AG04449 (cell line): ENCODE measurements at regions not wholly inside any gene's neighbourhood (a gene's known extent, or its start where the extent isn't known, plus 50 kb on each side); places are given as distances from the start of the nearest gene placed in this dataset.

ENCODE experiments used
- CTCF ChIA-PET: fragments of 350-600 bp; formaldehyde crosslinking; extraction: SDS; loops from one replicate; lab custom pipeline; 2021; ENCODE audit warnings: antibody characterized with exemption; lab: Yijun Ruan, JAX
- POLR2A ChIA-PET: fragments of 400-600, 350-600 bp; formaldehyde crosslinking; extraction: SDS; loops from one replicate; lab custom pipeline; 2020; ENCODE audit warnings: antibody characterized with exemption, inconsistent platforms; lab: Yijun Ruan, JAX
- DNase-seq: peaks from one replicate; pipeline ENCODE4 v3.0.0-alpha.2; 2010; ENCODE audit warnings: low read depth, low spot score
- H3K4me3 ChIP-seq: 2 replicates; pipeline ENCODE4 v1.5.1; 2011; ENCODE audit warnings: low read depth, mild to moderate bottlenecking, control low read depth, low read length
- CTCF ChIP-seq: IDR thresholded peaks from one replicate; pipeline ENCODE4 v1.5.1; 2011; ENCODE audit warnings: mild to moderate bottlenecking, moderate library complexity, low read length, control low read depth, inconsistent platforms; ENCODE audit not compliant: insufficient read depth; ENCODE audit errors: missing control alignments

GRCh38 chr1:223033658-223034057 lies 109.4 kb downstream of the TLR5 start:
- H3K4me3 ChIP-seq = no peak overlapping the region
- no peak for DNase-seq
- ChIA-PET POLR2A (no interaction called here), CTCF (no interaction called here)
- TF ChIP-seq CTCF = no peak

- no peak for TF ChIP-seq CTCF
- no peak overlapping the region for H3K4me3 ChIP-seq
- ChIA-PET POLR2A (no interaction called here), CTCF (no interaction called here)
- no peak for DNase-seq
Observed at GRCh38 chr1:223034270-223034798, 108.7 kb downstream of the TLR5 start.

DNA sequence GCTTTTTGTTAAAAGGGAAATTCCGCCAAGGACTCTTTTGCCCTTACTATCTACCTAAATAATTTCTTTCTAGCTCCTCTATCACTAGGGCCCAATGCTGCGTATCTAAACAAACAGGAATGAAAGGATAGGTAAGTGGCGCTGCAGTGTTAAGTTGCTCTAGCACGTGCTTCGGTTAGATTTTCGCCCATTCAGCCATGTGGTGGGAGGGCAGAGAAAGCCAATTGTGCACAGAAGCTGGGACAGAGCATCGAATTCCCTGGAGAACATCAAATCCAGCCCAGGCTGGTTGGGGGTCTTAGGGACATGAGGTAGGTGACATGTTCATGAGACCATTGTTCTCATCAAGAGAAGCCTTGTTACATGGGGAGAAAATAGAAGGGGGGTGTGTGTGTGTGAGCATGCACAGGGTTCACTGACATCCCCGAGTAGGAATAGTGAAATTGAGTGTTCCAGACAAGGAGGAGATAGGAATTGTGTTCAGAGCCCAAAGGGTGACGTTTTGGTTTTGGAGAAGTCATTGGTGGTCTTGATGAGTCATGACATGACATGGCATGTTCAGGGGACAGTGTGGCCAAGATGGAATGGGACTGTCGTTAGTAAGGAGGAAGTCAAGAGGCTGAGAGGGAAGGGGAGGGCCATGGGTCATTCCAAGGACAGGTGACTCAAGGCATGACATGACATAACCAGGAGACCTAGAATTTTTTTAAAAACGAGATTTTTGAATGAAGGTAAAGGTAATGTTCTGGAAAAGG lies 107.1 kb downstream of the TLR5 start:
- ChIA-PET POLR2A (no interaction called here), CTCF (no interaction called here)
- DNase-seq = no peak
- H3K4me3 ChIP-seq = no peak overlapping the region
- no peak for TF ChIP-seq CTCF

- ChIA-PET POLR2A (no interaction called here), CTCF (no interaction called here)
- TF ChIP-seq CTCF = no peak
Observed at GRCh38 chr1:223036479-223036845, 106.6 kb downstream of the TLR5 start.

DNA sequence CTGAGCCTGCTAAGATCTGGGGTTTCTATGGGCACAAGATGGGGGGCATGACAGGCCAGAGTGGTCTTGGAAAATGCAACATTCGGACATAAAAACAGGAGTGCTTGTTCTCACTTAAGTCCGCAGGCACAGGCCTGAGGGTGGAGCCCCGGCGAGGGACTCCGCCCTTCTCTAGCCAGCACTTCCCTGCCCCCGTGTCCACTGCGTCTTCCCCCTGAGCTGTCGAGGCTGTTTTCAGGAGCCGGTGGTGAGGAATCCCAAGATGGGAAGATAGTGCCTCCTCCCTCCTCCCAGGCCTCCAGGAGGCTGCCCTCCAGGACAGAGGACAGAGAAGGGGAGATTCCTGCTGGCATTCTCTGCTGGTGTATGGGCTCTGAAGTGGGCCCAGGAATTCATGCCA lies 105.2 kb downstream of the TLR5 start:
- ChIA-PET CTCF (no interaction called here), POLR2A (no interaction called here)
- no peak for DNase-seq
- TF ChIP-seq CTCF = no peak
- no peak overlapping the region for H3K4me3 ChIP-seq

More at GRCh38 chr1:223036479-223036845, 106.6 kb downstream of the TLR5 start:
- no peak overlapping the region for H3K4me3 ChIP-seq
- DNase-seq = no peak

GRCh38 chr1:223038288-223039006 lies 104.6 kb downstream of the TLR5 start:
- no peak for DNase-seq
- ChIA-PET CTCF (no interaction called here), POLR2A (no interaction called here)
- no peak overlapping the region for H3K4me3 ChIP-seq
- no peak for TF ChIP-seq CTCF
